C4-2B (cell line): ENCODE measurements at regions not wholly inside any gene's neighbourhood (a gene's known extent, or its start where the extent isn't known, plus 50 kb on each side); places are given as distances from the start of the nearest gene placed in this dataset.

Experiments
- ZFX ChIP-seq: fragments of 450-650 bp; IDR thresholded peaks from 2 replicates; pipeline ENCODE4 v1.6.1; 2017
- TF ChIP-seq, protein P1 (sequence below): fragments of 450-650 bp; conservative IDR thresholded peaks from 2 replicates; pipeline ENCODE4 v1.5.1; 2017; ENCODE audit warnings: mild to moderate bottlenecking

- TF ChIP-seq, protein P1, sequence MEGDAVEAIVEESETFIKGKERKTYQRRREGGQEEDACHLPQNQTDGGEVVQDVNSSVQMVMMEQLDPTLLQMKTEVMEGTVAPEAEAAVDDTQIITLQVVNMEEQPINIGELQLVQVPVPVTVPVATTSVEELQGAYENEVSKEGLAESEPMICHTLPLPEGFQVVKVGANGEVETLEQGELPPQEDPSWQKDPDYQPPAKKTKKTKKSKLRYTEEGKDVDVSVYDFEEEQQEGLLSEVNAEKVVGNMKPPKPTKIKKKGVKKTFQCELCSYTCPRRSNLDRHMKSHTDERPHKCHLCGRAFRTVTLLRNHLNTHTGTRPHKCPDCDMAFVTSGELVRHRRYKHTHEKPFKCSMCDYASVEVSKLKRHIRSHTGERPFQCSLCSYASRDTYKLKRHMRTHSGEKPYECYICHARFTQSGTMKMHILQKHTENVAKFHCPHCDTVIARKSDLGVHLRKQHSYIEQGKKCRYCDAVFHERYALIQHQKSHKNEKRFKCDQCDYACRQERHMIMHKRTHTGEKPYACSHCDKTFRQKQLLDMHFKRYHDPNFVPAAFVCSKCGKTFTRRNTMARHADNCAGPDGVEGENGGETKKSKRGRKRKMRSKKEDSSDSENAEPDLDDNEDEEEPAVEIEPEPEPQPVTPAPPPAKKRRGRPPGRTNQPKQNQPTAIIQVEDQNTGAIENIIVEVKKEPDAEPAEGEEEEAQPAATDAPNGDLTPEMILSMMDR: no peak
- no peak for TF ChIP-seq ZFX
Observed at GRCh38 chr12:76288218-76288617, 60.0 kb downstream of the BBS10 start.
